GM12874 (cell line): ENCODE measurements at regions not wholly inside any gene's neighbourhood (a gene's known extent, or its start where the extent isn't known, plus 50 kb on each side); places are given as distances from the start of the nearest gene placed in this dataset.

Experiments
- CTCF ChIP-seq: IDR thresholded peaks from 2 replicates; pipeline ENCODE4 v1.5.1; 2011; ENCODE audit warnings: low read depth, mild to moderate bottlenecking, control low read depth, low read length, moderate library complexity; ENCODE audit not compliant: insufficient read depth

GRCh38 chr7:65746398-65746669 is 126.5 kb upstream of the VKORC1L1 start:
- TF ChIP-seq CTCF = no peak

GRCh38 chr7:65749039-65749438 is 123.8 kb upstream of the VKORC1L1 start:
- TF ChIP-seq CTCF = no peak

- no peak for TF ChIP-seq CTCF
These were observed 123.4 kb upstream of the VKORC1L1 start for GRCh38 chr7:65749518-65749917.

GRCh38 chr7:65750511-65751344 is 122.1 kb upstream of the VKORC1L1 start:
- no peak for TF ChIP-seq CTCF

GRCh38 chr7:65791788-65792187 is 81.1 kb upstream of the VKORC1L1 start:
- 0 out of 2 replicates have a peak, but pooled peaks have one; percentile 1 for TF ChIP-seq CTCF

GRCh38 chr7:65796205-65796604 is 76.7 kb upstream of the VKORC1L1 start:
- TF ChIP-seq CTCF = no peak

GRCh38 chr7:65798111-65799075 is 74.5 kb upstream of the VKORC1L1 start:
- no peak for TF ChIP-seq CTCF
